Right atrium auricular region (tissue), 2 donors: ENCODE measurements at regions not wholly inside any gene's neighbourhood (a gene's known extent, or its start where the extent isn't known, plus 50 kb on each side); places are given as distances from the start of the nearest gene placed in this dataset.

Source experiments
- DNase-seq: peaks from one replicate; pipeline ENCODE4 v3.0.0-alpha.2; 2019; ENCODE audit warnings: low spot score
- H3K27ac ChIP-seq, 2 donors: fragments of 200-600 bp; sonication (generic); 1 replicate in 1 of 2; 2 replicates in 1 of 2; pipeline ENCODE4 v1.5.1; 2016 to 2019
- H3K27me3 ChIP-seq, 2 donors: fragments of 200-600 bp; sonication (generic); one replicate each; pipeline versions ENCODE4 v1.5.1 to v1.6.0; 2017 to 2019
- H3K36me3 ChIP-seq: fragments of 200-600 bp; sonication (generic); one replicate; pipeline ENCODE4 v1.5.1; 2016
- H3K4me1 ChIP-seq, 2 donors: fragments of 200-600 bp; sonication (generic); one replicate each; pipeline versions ENCODE4 v1.5.1 to v1.6.0; 2017 to 2019
- H3K4me3 ChIP-seq, 2 donors: fragments of 200-600 bp; sonication (generic); 1 replicate in 1 of 2; 2 replicates in 1 of 2; pipeline ENCODE4 v1.5.1; 2017 to 2019; ENCODE audit warnings: mild to moderate bottlenecking in 1 of 2, moderate library complexity in 1 of 2
- H3K9me3 ChIP-seq, 2 donors: fragments of 200-600 bp; sonication (generic); one replicate each; pipeline ENCODE4 v1.5.1; 2019
- TF ChIP-seq, protein P1 (sequence below), 2 donors: fragments of 200-600 bp; sonication (generic); IDR thresholded peaks; one replicate each; pipeline ENCODE4 v1.5.1; 2019; ENCODE audit warnings: antibody characterized with exemption in 2 of 2

DNA sequence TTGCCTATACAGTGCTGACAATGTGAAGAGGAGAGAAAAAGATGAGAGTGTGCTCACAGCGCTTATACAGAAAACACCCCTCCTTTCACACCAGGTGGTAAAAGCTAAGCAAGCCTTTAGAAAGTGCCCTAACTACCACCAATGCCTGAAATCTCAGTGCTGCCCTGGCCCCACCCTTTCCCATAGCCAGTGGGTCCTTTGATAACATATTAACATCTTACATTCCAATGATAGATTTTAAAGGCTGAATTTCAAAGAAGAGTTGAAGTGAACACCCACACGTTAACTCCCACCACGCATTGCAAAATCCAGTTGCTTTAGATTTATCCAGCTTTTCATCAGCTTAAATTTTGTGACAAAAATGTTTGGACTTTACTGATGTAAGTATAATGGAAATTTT, 58.1 kb upstream of the SSX2IP start:
- TF ChIP-seq, protein P1, sequence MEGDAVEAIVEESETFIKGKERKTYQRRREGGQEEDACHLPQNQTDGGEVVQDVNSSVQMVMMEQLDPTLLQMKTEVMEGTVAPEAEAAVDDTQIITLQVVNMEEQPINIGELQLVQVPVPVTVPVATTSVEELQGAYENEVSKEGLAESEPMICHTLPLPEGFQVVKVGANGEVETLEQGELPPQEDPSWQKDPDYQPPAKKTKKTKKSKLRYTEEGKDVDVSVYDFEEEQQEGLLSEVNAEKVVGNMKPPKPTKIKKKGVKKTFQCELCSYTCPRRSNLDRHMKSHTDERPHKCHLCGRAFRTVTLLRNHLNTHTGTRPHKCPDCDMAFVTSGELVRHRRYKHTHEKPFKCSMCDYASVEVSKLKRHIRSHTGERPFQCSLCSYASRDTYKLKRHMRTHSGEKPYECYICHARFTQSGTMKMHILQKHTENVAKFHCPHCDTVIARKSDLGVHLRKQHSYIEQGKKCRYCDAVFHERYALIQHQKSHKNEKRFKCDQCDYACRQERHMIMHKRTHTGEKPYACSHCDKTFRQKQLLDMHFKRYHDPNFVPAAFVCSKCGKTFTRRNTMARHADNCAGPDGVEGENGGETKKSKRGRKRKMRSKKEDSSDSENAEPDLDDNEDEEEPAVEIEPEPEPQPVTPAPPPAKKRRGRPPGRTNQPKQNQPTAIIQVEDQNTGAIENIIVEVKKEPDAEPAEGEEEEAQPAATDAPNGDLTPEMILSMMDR (IDR thresholded peaks at IDR 0.05) = no peak
- H3K36me3 ChIP-seq = no peaks in the 10 kb centered on the region
- H3K4me1 ChIP-seq = no peaks in the 10 kb centered on the region
- no peaks in the 10 kb centered on the region for H3K27me3 ChIP-seq
- H3K9me3 ChIP-seq = no peaks in the 10 kb centered on the region
- no peak for DNase-seq
- H3K27ac ChIP-seq = no peak overlapping the region
- no peak overlapping the region for H3K4me3 ChIP-seq

DNA sequence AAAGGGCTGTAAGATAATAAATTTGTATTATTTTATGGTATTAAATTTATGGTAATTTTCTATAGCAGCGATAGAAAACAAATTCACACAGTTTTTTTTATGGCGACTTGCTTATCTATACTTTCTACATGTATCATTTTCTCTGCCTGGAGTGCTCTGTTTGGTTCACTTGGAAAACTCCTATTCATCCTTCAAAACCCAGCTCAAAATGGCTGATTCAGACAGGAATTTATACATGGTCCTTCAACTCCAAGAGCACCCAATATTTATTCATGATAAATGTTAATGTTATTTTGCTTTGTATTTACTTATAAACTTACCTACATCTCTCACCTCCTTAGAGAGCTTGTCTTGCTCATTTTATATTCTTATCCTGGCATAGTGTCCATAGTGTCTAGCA, 55.6 kb upstream of the SSX2IP start:
- no peaks in the 10 kb centered on the region for H3K4me1 ChIP-seq
- no peaks in the 10 kb centered on the region for H3K36me3 ChIP-seq
- no peak overlapping the region for H3K4me3 ChIP-seq
- no peak for DNase-seq
- TF ChIP-seq, protein P1 (IDR thresholded peaks at IDR 0.05) = no peak
- H3K27ac ChIP-seq = no peak overlapping the region
- no peaks in the 10 kb centered on the region for H3K9me3 ChIP-seq
- no peaks in the 10 kb centered on the region for H3K27me3 ChIP-seq

DNA sequence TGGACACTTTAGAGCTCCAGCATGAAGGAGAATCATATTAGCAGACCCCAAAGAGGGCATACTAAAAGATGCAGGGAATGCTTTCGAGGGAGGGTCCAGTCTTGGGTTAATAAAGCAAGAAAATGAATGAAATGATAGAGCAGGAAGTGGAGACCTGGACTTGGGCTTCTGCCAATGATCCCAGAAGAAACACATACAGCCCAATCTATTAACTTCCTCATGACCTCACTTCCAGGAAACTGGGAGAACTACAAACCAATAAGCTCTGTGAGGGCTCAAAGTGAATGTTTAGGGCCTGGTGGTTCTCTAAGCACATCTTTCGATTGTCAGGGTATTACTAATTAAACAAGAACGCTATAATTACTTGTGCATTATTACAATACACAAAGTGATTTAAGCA, 53.6 kb upstream of the SSX2IP start:
- Histone ChIP-seq H3K4me1 (no peaks in the 10 kb centered on the region), H3K4me3 (no peak overlapping the region), H3K27ac (no peak overlapping the region), H3K27me3 (no peaks in the 10 kb centered on the region), H3K9me3 (no peaks in the 10 kb centered on the region), H3K36me3 (no peaks in the 10 kb centered on the region)
- TF ChIP-seq, protein P1 (IDR thresholded peaks at IDR 0.05) = no peak
- DNase-seq = no peak

GRCh38 chr1:84742653-84743052, 52.4 kb upstream of the SSX2IP start:
- DNase-seq = no peak
- TF ChIP-seq, protein P1 (IDR thresholded peaks at IDR 0.05) = no peak
- H3K27me3 ChIP-seq = no peaks in the 10 kb centered on the region
- no peaks in the 10 kb centered on the region for H3K36me3 ChIP-seq
- no peaks in the 10 kb centered on the region for H3K9me3 ChIP-seq
- H3K27ac ChIP-seq = no peak overlapping the region
- H3K4me1 ChIP-seq = no peaks in the 10 kb centered on the region
- no peak overlapping the region for H3K4me3 ChIP-seq

- Histone ChIP-seq H3K4me3 (no peak overlapping the region), H3K36me3 (no peaks in the 10 kb centered on the region), H3K27me3 (no peaks in the 10 kb centered on the region), H3K9me3 (no peaks in the 10 kb centered on the region), H3K4me1 (no peaks in the 10 kb centered on the region), H3K27ac (no peak overlapping the region)
- no peak for DNase-seq
- TF ChIP-seq, protein P1 (IDR thresholded peaks at IDR 0.05) = no peak
Measured at GRCh38 chr1:84740050-84740714, 49.9 kb upstream of the SSX2IP start.
